NCI-H2196 (cell line): ENCODE measurements at regions not wholly inside any gene's neighbourhood (a gene's known extent, or its start where the extent isn't known, plus 50 kb on each side); places are given as distances from the start of the nearest gene placed in this dataset.
"Not testable (repeated sequence)": the region's sequence is repeated elsewhere in the genome, so short reads cannot be mapped to it uniquely, and the experiment has no call there.

Experiments used
- DNase-seq: peaks from one replicate; lab custom pipeline; 2025; ENCODE audit not compliant: unreplicated experiment; lab: John Stamatoyannopoulos, UW

DNA sequence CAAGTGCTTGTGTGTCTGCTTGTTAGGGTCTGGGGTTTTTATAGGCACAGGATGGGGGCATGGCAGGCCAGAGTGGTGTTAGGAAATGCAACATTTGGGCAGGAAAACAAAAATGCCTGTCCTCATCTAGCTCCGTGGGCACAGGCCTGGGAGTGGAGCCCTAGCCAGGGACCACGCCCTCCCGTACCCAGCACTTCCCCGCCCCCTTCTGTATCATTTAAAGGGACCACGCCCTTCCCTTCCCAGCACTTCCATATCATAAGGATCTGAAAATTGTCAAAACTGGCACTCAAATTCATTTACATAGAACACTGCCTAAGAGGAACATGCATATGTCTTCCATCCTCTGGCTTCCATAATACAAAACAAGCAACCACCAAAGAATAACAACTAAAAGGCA lies 185.8 kb downstream of the B3GLCT start:
- DNase-seq, result no peak

DNA sequence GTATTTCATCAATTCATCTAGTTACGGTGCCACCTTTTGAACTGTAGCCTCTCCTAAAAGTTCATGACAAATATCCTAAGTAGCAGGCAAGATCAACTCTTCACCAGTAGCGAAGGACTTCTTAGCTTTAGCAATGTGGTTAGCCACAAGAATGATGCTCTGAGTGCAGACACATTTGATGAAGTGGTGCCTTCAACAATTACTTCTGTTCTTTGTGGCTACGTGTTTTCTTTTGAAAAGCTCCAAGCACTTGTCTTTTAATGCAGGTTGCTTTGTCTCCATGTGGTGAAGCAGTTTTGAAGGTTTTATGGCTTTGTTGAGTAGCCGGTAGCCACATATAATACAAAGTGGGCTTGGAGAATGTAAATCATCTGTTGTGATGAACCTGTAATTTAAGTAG lies 194.7 kb downstream of the B3GLCT start:
- no peak for DNase-seq

DNA sequence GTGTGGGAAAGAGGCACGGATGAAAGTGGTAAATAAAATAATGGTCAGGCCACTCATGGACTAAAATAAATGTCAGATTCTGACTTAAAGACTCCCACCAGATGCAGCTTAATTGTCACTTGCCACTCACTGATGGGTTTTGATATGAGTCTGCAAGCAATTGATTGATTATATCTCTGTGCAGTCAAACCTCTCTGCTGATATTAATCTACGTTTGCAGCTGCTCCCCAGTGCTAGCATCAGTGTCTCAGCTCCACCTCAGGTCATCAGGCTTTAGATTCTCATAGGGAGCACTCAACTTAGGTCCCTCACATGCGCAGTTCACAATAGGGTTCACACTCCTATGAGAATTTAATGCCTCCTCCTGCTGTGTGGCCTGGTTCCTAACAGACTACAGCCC lies 195.3 kb downstream of the B3GLCT start:
- no peak for DNase-seq

DNA sequence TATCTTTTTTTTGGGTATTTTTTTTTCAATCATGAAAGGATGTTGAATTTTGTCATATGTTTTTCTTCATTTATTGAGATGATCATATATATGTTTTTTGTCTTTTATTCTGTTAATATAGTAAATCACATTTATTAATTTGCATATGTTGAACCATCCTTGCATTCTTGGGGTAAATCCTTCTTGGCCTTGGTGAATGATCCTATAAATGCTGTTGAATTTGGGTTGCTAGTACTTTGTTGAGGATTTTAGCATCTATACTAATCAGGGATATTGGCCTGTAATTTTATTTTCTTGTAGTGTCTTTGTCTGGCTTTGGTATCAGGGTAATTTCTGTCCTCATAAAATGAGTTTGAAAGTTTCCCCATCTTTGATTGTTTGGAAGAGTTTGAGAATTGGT lies 199.9 kb downstream of the B3GLCT start:
- no peak for DNase-seq

DNA sequence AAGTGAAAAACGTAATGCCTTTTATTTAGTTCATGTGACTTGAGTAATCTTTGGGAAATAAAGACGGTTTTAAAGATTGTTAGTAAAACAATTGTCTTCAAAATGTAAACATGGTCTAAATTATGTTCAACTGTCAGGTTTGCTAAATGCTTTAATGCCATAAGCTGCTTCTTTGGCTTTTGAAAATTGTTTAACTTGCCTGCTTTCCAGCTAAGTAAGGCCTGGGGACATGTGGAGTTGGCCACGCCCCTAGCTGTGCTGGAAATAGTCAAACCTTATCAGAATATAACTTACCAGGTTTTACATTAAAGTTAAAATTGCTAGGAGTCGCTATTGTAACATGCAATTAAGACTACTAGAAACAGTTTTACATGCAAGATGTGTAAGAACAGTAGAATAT lies 203.9 kb downstream of the B3GLCT start:
- DNase-seq, result not testable (repeated sequence)

DNA sequence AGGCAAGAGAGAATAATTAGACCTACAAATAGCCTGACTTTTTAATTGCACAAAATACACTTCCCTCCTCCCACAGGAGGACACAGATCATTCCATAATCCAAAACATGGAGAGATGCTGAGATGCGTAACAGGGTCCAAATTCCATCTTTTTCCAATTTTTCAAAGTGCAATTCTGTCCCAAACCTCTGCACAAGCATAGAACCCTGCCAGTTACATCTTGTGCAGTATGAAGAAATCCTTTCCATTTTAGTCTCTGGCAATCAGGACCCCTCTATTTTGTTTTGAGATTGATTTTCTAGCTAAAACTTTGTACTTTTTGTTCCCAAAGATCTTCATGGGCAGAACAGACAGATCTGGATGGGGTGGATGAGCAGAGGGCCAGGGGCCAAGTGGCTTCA lies 209.2 kb downstream of the B3GLCT start:
- DNase-seq, result no peak

DNA sequence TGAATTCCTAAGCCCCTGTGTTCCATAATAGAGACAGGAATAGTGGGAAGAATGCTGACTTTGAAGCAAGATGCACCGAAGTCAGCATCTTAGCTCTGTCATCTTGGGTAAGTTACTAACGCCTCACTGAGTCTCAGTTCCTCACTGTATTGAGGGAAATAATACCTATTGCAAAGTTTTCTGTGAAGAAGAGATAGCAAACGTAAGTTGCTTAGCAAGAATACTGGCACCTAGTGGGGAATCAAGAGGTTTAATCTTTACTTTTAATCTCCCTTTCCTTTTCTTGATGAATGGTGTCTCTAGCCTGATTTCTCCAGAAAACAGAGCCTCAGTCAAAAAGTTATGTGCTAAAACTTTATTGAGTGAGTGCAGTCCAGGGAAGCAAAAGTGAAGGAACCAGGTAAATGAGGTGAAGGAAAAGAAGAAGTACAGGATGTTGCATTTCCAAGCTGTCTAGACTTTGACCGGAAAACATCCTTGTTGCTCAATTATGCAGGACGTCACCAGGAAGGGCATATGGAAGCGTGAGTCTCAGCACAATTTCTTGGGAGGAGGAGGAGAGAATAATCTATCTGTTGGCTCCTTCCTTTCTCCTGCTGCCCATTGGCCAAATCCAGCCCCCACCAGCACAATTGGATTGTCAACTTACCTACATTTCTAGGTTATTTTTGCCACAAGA lies 210.0 kb downstream of the B3GLCT start:
- no peak for DNase-seq

DNA sequence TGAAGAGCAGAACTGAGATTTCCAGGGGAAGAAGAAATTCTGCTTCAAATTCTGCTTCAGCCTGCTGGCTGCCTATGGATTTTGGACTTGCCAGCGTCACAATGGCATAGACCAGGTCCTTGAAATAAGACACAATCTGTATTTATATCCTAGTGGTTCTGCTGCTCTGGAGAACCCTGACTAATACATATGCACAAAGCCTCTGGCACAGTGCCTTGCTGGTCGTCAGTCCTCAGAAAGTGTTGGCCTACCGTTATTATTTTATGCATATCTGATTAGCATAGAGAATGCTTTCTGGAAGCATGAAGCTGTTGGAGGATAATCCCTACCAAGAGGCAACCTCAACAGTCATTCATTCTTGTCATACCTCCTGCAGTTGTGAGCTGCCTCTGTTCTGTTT lies 213.7 kb downstream of the B3GLCT start:
- no peak for DNase-seq

DNA sequence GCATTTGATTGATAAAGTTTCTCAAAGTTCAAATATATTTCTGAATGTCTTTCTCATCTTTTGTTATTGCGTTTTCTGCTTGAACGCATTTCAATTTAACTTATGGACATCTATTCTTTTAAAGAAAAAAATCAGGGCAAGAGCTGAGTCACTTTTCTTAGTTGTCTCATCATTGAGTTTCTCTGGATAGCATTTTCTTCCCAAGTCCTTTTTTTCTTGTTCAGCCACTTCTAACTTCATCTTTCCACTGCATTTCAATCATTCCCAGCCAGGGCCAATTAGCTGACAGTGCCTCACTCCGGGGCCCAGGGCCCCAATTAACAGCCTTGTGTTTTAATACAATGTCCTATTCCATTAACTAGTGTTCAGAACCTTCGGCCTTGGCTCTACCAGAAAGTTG lies 216.3 kb downstream of the B3GLCT start:
- no peak for DNase-seq

DNA sequence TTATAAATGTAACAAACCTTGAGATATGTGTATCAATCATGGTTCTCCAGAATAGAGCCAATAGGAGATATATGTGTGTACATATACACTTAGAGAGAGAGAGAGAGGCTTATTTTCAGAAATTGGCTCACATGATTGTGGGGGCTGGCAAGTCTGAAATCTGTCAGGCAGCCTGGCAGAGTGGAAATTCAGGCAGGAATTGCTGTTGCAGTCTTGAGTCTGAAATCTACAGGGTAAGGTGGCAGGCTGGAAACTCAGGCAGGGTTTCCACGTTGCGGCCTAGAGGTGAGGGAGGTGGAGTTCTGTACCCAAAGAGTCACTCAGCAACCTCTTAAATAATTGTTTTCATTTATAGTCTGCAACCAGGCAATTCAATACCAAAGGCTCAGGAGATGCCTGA lies 218.4 kb downstream of the B3GLCT start:
- DNase-seq, result no peak

DNA sequence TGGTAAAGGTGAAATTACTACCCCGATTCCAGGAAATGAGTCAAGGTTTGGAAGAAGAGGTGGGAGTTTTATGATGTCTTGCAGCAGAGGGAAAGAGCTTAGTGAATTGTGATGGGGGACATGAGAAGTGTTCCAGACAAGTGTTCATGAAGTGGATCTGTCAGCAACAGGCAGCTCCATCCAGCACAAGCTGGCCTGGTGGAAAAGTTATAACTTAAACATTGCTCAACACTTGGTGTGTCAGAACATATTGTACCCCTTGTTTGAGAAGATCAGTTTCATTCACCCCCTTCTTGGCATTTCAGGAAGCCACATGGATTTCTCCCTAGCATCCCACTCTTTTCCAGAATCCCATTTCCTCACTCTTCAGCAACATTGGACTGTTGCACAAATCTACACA lies 222.0 kb downstream of the B3GLCT start:
- no peak for DNase-seq

DNA sequence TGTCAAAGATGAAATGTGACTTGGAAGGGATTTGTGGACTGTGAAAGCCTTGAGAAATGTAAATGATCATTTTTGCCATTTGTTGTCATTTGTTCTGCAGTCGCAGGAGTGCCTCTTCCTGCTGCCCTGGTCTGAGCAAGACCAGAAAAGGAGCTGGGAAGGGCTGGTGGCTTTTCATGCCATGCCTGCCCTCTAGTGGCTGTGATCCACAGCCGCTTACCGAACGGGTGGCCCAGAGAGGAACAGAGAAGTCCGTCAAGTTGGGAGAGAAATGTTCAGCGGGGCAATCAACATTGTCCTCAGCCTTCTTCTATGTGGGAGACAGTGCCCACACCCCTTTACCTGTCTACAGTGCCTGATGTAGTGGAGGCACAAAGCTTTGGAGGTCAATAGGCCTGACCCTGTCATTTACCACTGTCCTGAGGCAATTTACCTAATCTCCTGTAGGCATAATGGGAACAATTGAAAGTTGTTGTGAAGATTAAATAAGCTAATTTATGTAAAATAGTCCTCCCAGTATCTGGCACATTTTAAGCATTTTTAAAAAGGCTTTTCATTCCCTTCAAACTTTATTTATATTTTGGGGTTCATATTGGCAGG lies 224.5 kb downstream of the B3GLCT start:
- peak; percentile 57 for DNase-seq

DNA sequence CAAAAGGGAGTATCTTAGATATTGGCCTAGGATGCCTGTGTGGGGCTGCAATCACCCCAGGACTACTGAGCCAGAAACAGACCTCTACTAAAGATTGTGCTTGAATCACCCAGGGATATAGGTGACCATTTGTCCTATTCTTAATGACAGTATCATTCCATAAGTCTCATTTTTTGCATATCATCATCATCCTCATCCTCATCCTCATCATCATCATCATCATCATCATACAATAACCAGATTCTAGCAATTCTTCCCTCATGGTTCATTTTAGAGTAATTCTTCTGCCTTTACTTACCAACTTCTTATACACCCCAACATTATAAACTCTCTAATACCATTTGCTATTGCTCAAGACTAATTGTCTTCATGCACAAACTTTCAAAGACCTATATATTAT lies 226.6 kb downstream of the B3GLCT start:
- no peak for DNase-seq

DNA sequence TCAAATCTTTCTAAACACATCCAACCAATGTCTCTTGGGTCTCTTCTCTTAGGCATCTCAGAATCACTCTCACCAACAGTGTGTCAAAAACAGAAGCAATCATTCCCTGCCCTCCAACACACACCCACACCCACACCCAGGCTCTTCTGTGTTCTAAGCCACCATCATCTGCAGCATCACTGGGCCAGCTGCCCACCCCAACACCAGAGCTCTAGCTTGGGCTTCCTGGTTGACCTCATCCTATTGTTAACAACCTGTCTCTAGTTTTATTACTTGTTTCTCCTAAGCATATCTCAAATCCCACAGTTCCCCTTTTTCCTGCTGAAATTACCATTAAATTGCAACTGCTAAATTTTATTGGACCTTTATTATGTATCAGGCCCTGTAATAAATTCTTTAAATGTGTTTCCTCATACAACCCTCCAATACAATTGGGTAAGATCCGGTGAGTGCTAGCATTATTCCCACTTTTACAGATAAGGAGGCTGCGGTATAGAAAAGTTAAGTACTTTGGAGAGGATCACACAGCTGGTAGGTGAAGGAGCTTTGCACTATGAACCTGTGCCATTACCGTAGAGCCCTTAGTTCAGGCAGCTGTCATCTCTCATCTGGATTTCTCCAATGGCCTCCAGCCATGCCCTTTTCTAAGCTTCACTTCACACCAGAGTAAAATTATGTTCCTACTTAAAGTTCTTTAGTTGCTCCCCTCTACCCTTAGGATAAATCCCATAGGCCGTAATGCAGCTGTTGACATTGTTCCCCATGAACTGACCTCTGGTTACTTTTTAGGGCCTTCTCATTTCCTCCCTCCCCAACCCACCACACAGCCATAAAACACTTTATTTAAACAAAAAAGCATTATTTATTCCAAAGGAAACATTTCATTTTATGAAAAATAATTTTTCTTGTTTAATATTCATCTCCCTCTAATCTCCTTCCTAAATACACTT lies 227.7 kb downstream of the B3GLCT start:
- DNase-seq, result no peak

DNA sequence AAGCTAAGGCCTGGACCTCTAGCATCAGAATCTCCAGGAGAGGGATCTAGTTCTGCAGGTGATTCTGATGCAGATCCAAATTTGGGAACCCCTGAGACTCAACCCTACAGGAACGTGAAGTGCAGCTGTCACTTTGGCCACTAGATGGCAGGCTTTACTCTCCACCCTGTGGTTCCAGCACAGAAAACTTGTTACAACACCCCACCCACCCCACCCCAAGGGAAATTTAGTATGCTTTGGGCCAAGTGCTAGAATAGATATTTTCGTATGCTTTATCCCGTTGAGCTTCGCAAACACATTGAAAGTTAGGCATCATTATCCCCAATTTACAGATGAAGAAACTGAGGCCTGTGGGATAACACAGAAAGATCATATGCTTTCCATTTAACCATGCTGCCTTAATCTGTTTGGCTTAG lies 232.0 kb downstream of the B3GLCT start:
- peak; percentile 37 for DNase-seq

DNA sequence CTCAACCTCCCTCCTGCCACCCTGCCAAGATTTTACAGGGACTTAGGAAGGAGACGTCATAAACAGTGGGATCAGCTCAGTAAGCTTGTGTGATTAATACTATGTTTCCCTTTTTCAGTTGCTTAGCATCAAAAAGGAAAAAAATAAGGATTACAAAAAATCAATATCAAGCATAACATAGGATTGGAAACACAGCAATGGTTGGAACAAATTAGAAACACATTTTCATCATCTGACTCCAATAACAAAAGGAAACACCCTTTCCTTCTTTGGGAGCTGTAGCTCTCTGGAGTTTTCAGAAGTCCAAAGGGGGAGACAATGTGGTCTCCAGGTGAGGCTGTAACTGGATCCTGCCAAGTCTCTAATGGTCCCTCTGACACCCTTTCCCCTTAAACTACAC lies 233.4 kb downstream of the B3GLCT start:
- no peak for DNase-seq

DNA sequence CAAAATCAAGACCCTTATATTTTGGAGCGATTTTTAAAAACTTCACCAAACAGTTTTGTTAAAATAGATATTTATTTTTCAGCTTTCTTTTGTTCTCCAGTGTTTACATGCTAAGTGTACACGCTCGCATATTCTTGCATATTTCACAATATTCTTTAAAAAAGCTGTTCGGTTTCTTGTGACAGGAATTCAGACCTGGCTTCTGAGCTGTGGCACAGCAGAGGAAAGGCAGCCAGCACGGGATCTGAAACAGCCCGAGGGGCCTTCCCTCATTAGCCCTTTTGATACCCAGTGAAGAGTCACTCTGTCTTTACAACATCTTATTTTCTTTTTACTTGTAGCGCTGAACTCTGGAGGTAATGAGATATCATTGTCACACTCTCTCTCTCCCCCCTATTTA lies 234.0 kb downstream of the B3GLCT start:
- no peak for DNase-seq

DNA sequence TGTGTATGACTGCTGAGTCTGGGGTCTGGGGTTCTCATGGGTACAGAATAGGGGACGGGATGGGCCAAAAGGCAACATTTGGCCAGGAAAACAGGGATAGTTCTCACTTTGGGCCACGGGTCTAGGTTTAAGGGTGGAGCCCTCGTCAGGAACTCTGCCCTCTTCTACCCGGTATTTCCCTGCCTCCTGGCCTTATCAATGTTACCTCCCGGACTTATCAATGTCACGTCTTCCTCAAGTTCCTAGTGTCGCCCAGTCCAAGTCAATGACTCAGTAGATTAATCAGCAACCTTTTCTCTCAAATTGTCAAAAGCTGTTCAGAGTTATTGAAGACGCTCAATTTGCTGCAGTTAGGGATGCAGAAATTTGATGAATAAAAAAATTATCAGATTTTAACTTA lies 234.8 kb downstream of the B3GLCT start:
- DNase-seq, result no peak

DNA sequence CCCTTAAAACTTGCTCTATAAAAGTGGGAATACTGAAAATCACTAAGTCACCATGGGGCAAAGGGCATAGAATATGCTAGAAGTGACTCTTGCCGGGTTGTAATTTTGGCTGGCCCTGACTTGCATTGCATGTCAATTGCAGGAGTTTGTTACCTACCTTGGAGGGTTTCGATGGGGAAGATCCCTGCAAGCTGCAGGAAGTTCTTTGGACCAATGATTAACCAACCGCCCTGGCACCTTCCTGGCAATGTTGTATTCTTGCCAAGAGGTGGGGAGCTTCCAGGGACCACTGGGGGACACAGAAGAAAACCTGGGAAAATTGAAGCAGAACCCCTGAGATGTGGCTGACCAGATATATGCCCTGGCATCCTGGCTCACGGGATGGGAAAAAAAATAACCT lies 235.8 kb downstream of the B3GLCT start:
- no peak for DNase-seq

DNA sequence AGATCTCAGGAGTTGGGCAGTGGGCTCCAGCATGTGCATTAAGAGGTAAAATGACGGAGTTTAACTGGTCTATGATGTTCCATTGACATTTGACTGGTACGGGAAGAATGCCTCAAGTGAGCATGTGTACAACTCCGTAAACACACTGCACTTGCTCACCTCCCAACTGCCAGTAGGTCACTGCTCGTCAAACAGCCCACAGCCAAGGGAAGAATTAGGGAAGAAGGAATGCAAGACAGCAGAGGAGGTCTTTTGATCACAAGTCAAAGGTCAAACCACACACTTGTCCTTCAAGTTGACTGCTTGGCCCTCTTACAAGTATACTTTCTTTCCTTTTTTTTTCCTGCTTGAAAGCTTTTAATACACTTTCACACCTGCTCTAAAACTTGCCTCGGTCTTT lies 236.7 kb downstream of the B3GLCT start:
- no peak for DNase-seq

DNA sequence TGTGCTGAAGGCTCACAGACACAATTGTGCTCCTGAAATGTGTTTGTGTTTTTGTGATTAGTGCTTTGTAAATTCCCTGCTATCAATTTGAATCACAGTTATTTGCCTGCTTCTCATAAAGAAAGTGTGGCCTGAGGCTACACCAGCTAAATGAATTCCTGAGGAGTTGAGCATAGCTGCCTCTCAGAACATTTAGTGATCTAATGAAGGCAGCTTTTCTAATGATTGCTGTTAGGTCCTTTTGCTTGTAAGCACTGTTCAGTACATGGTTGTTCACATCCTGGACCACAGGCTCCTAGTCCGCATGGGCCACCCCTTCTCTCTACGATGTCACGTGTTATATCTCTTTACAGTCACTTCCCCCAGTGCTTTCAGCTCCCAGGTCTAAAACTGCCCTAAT lies 238.2 kb downstream of the B3GLCT start:
- no peak for DNase-seq

DNA sequence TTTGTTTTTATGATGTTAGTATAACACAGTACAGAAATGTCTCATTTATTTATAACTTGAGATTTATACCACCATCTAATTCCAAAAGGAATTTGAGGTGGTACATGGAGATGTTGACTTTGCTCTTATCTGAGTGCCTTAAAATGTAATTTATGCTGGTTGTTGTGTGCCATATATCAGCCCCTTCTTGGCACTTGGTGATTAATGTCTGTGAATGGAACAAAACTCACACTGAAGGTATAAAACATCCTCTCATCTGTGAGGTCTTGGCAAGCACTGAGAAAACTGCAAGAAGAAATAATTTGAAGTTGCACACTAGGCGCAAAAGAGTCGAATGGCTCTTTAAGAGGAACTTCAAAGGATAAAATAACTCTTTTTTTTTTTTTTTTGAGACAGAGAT lies 240.4 kb downstream of the B3GLCT start:
- no peak for DNase-seq
